Esophagus muscularis mucosa (tissue), 4 donors: ENCODE measurements at regions not wholly inside any gene's neighbourhood (a gene's known extent, or its start where the extent isn't known, plus 50 kb on each side); places are given as distances from the start of the nearest gene placed in this dataset.

ENCODE experiments used
- DNase-seq: peaks from one replicate; pipeline ENCODE4 v3.0.0-alpha.2; 2017; ENCODE audit errors: extremely low spot score
- H3K27ac ChIP-seq, 4 donors: fragments of 200-600 bp; sonication (generic); replicated peaks in 1 of 4; 1 replicate in 3 of 4; 2 replicates in 1 of 4; pipeline ENCODE4 v1.5.1; 2016 to 2019; ENCODE audit warnings: mild to moderate bottlenecking in 1 of 4
- H3K27me3 ChIP-seq, 4 donors: fragments of 200-600 bp; sonication (generic); one replicate each; pipeline versions ENCODE4 v1.5.1 to v1.6.0; 2016 to 2019
- H3K36me3 ChIP-seq, 4 donors: fragments of 200-600 bp; sonication (generic); one replicate each; pipeline ENCODE4 v1.5.1; 2016 to 2019
- H3K4me1 ChIP-seq, 4 donors: fragments of 200-600 bp; sonication (generic); one replicate each; pipeline ENCODE4 v1.5.1; 2016 to 2019
- H3K4me3 ChIP-seq, 4 donors: fragments of 200-600 bp; sonication (generic); 1 replicate in 2 of 4; 2 replicates in 2 of 4; pipeline ENCODE4 v1.5.1; 2016 to 2019; ENCODE audit warnings: mild to moderate bottlenecking in 4 of 4, moderate library complexity in 1 of 4
- H3K9me3 ChIP-seq, 4 donors: fragments of 200-600 bp; sonication (generic); 1 replicate in 3 of 4; 2 replicates in 1 of 4; pipeline ENCODE4 v1.5.1; 2016 to 2019
- EP300 ChIP-seq: sonication (generic); formaldehyde crosslinking; IDR thresholded peaks from one replicate; pipeline ENCODE4 v1.6.1; 2017; ENCODE audit warnings: antibody characterized with exemption
- POLR2A ChIP-seq: fragments of 450-650 bp; IDR thresholded peaks from one replicate; pipeline ENCODE4 v1.6.1; 2017; ENCODE audit warnings: antibody characterized with exemption, moderate library complexity, mild to moderate bottlenecking, low read depth
- POLR2AphosphoS5 ChIP-seq, 2 donors: sonication (generic); formaldehyde crosslinking; IDR thresholded peaks; one replicate each; pipeline ENCODE4 v1.6.1; 2017; ENCODE audit warnings: antibody characterized with exemption in 2 of 2
- WGBS: methylation state at CpG from one replicate; pipeline ENCODE4 v1.1.5; 2018; 5-methylcytosine and 5-hydroxymethylcytosine counted together
- intact Hi-C: fragments of 100-400 bp; cut with DNase I; formaldehyde crosslinking; loops from one replicate; pipeline ENCODE4 v1.15.1; 2023
- TF ChIP-seq, protein P1 (sequence below), 3 experiments: fragments of 200-600 bp in 2 of 3; fragments of 450-650 bp in 1 of 3; sonication (generic) in 2 of 3; IDR thresholded peaks; one replicate each; pipeline ENCODE4 v1.5.1; 2017 to 2019; ENCODE audit warnings: antibody characterized with exemption in 3 of 3, mild to moderate bottlenecking in 2 of 3, moderate library complexity in 1 of 3

DNA sequence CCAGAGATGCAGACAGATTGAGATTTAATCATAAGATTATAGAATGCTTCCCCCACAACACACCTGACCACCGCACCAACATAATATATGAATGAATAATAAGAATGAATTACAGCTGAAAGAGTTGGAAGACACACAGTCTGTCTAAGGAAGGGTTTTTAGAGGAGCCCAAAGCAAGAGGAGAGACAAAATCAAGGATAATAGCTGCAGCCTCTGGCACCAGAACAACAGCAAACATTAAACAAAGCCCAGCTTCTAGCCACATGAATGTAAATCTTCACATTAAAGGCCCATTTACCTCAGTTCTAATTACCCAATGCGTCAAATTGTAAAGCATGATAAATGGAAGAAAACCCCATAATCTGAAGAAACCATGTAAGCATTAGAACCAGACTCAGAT lies 133.9 kb downstream of the SPCS3 start:
- Histone ChIP-seq H3K27me3 (no peaks in the 10 kb centered on the region), H3K27ac (no peak overlapping the region), H3K4me1 (no peaks in the 10 kb centered on the region), H3K9me3 (no peaks in the 10 kb centered on the region), H3K4me3 (no peak overlapping the region), H3K36me3 (no peaks in the 10 kb centered on the region)
- intact Hi-C loops: no loop called here
- WGBS: 46% methylated on average over 2 of the region's 2 CpGs
- no peak for TF ChIP-seq POLR2AphosphoS5 (IDR thresholded peaks at IDR 0.05)
- TF ChIP-seq, protein P1, sequence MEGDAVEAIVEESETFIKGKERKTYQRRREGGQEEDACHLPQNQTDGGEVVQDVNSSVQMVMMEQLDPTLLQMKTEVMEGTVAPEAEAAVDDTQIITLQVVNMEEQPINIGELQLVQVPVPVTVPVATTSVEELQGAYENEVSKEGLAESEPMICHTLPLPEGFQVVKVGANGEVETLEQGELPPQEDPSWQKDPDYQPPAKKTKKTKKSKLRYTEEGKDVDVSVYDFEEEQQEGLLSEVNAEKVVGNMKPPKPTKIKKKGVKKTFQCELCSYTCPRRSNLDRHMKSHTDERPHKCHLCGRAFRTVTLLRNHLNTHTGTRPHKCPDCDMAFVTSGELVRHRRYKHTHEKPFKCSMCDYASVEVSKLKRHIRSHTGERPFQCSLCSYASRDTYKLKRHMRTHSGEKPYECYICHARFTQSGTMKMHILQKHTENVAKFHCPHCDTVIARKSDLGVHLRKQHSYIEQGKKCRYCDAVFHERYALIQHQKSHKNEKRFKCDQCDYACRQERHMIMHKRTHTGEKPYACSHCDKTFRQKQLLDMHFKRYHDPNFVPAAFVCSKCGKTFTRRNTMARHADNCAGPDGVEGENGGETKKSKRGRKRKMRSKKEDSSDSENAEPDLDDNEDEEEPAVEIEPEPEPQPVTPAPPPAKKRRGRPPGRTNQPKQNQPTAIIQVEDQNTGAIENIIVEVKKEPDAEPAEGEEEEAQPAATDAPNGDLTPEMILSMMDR (IDR thresholded peaks at IDR 0.05): no peak
- TF ChIP-seq EP300: no peak
- TF ChIP-seq POLR2A: no peak
- DNase-seq: no peak

DNA sequence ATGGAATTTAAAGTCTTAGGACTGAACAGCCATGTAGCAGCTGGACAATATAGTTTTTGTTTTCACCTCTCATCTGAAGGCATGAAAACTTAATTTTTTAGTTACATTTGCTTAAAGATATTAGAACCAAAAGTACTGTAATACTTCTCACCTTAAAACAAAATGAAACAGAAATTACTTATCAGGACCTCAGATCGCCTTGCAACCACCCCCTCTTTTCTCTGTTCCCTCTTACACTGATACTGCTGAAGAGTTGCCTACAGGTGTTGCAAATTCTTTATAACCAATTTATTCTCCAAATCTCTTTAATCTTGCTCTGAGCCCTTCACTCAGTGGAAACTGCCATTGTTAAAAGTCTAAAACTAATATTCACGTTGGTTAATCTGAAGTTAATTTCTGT lies 145.0 kb downstream of the SPCS3 start:
- intact Hi-C loops: no loop called here
- TF ChIP-seq POLR2AphosphoS5 (IDR thresholded peaks at IDR 0.05) (no peak), POLR2A (no peak), EP300 (no peak)
- TF ChIP-seq, protein P1 (IDR thresholded peaks at IDR 0.05): no peak
- Histone ChIP-seq H3K9me3 (no peaks in the 10 kb centered on the region), H3K27ac (no peak overlapping the region), H3K27me3 (no peaks in the 10 kb centered on the region), H3K36me3 (no peaks in the 10 kb centered on the region), H3K4me1 (no peaks in the 10 kb centered on the region), H3K4me3 (no peak overlapping the region)
- no peak for DNase-seq
- WGBS: 92% methylated on average over 2 of the region's 2 CpGs

DNA sequence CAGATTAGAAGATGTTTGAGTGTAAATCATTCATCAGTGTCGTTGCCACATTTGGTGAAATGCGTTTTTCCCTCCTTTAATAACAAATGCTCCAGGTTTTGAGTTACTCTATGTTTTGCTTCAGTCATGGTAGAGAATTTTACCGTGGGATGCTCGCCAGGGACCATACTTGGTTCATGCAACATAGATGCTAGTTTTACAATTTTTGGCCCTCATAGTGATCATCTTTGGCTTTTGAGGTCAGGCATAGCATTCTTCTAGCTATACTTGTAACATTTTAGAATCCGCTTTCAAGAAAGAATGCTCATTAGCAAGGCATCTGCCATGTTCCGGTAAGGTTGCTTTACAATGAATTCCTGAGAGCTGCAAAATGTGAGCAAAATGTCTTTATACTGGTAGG lies 147.2 kb downstream of the SPCS3 start:
- DNase-seq: no peak
- WGBS: 86% methylated on average over 6 of the region's 6 CpGs

DNA sequence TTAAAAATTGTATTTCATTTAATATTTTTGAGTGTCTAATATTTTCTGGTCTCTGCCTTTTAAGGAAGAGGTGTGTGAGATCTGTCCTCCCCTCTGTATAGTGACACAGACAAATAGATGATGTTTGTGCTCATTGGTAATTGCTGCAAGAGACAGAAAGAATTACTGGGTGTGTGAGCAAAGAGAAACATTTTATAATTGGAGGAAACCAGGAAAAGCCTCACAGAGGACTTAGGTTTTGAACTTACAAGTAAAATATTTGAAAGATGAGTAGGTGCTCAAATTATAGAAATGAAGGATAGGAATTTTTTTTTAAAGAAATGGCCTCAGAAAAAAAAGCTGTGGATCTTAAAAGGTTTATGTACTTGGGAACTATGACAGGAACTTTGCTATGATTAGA lies 149.8 kb downstream of the SPCS3 start:
- no peak overlapping the region for H3K27ac ChIP-seq
- H3K4me1 ChIP-seq: no peaks in the 10 kb centered on the region
- no peak for DNase-seq
- no peaks in the 10 kb centered on the region for H3K27me3 ChIP-seq
- intact Hi-C loops: no loop called here
- TF ChIP-seq POLR2AphosphoS5 (IDR thresholded peaks at IDR 0.05) (no peak), EP300 (no peak), POLR2A (no peak)
- TF ChIP-seq, protein P1 (IDR thresholded peaks at IDR 0.05): no peak
- H3K9me3 ChIP-seq: no peaks in the 10 kb centered on the region
- no peaks in the 10 kb centered on the region for H3K36me3 ChIP-seq
- no peak overlapping the region for H3K4me3 ChIP-seq

More for the DNA sequence above, 147.2 kb downstream of the SPCS3 start:
- Histone ChIP-seq H3K9me3 (no peaks in the 10 kb centered on the region), H3K36me3 (no peaks in the 10 kb centered on the region), H3K4me1 (no peaks in the 10 kb centered on the region), H3K27ac (no peak overlapping the region), H3K4me3 (no peak overlapping the region), H3K27me3 (no peaks in the 10 kb centered on the region)
- intact Hi-C loops: no loop called here
- no peak for TF ChIP-seq EP300
- TF ChIP-seq POLR2A: no peak
- no peak for TF ChIP-seq POLR2AphosphoS5 (IDR thresholded peaks at IDR 0.05)
- TF ChIP-seq, protein P1 (IDR thresholded peaks at IDR 0.05): no peak

DNA sequence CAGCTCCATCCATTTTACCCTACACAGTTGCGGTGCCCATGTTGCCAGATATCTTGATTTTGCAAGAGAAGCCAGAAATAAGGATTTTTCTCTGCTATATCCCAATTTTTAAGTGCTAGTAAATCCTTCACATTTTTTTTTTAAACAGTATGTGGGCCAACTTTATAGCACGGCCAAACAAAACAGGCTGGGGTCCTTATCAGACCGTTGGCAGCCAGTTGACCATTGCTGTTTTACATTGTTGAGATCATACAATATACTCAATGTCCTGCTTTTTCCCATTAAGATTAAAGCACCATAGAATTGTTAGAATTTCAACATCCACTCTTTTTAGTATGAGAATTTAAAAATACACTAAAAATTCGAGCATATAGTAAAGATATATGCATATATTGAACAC lies 150.9 kb downstream of the SPCS3 start:
- intact Hi-C loops: no loop called here
- no peaks in the 10 kb centered on the region for H3K36me3 ChIP-seq
- TF ChIP-seq POLR2AphosphoS5 (IDR thresholded peaks at IDR 0.05): no peak
- no peak for TF ChIP-seq EP300
- TF ChIP-seq POLR2A: no peak
- TF ChIP-seq, protein P1 (IDR thresholded peaks at IDR 0.05): no peak
- no peak overlapping the region for H3K27ac ChIP-seq
- H3K4me1 ChIP-seq: no peaks in the 10 kb centered on the region
- WGBS: 76% methylated on average over 4 of the region's 4 CpGs
- H3K27me3 ChIP-seq: no peaks in the 10 kb centered on the region
- no peak overlapping the region for H3K4me3 ChIP-seq
- no peak for DNase-seq
- no peaks in the 10 kb centered on the region for H3K9me3 ChIP-seq
